HL-60 (cell line): ENCODE measurements at regions not wholly inside any gene's neighbourhood (a gene's known extent, or its start where the extent isn't known, plus 50 kb on each side); places are given as distances from the start of the nearest gene placed in this dataset.

Source experiments
- DNase-seq, 2 experiments: peaks; one replicate each; pipeline ENCODE4 v3.0.0-alpha.2; 2010 to 2020; ENCODE audit warnings: low read depth in 1 of 2, low spot score in 1 of 2
- H3K27ac ChIP-seq: fragments of 250-450 bp; sonication (Bioruptor Pico); replicated peaks from 2 replicates; pipeline ENCODE4 v1.5.1; 2020; ENCODE audit warnings: mild to moderate bottlenecking, moderate library complexity
- H3K27me3 ChIP-seq: fragments of 250-450 bp; sonication (Bioruptor Pico); 2 replicates; pipeline ENCODE4 v1.5.1; 2021; ENCODE audit warnings: mild to moderate bottlenecking, moderate library complexity; ENCODE audit not compliant: insufficient read depth, poor library complexity, severe bottlenecking
- H3K4me3 ChIP-seq: replicated peaks from 2 replicates; pipeline ENCODE4 v1.5.1; 2011; ENCODE audit warnings: mild to moderate bottlenecking, control low read depth, low read length; ENCODE audit not compliant: insufficient read depth
- CTCF ChIP-seq: IDR thresholded peaks from one replicate; pipeline ENCODE4 v1.5.1; 2011; ENCODE audit warnings: low read length, control low read depth, inconsistent platforms; ENCODE audit not compliant: insufficient read depth
- GABPA ChIP-seq: IDR thresholded peaks from 2 replicates; pipeline ENCODE4 v1.6.1; 2012; ENCODE audit warnings: low read depth
- POLR2AphosphoS5 ChIP-seq: IDR thresholded peaks from 2 replicates; pipeline ENCODE4 v1.6.1; 2012; ENCODE audit warnings: low read depth
- SPI1 ChIP-seq: IDR thresholded peaks from 2 replicates; pipeline ENCODE4 v1.6.1; 2012; ENCODE audit warnings: low read depth, mild to moderate bottlenecking, borderline replicate concordance
- TF ChIP-seq, protein P1 (sequence below): IDR thresholded peaks from 2 replicates; pipeline ENCODE4 v1.6.1; 2012; ENCODE audit warnings: low read depth; ENCODE audit not compliant: insufficient replicate concordance

GRCh38 chr2:2507417-2507997, 176.4 kb upstream of the MYT1L start:
- Histone ChIP-seq H3K27ac (no peak overlapping the region), H3K4me3 (no peak overlapping the region), H3K27me3 (no peaks in the 10 kb centered on the region)
- no peak for DNase-seq
- no peak for TF ChIP-seq SPI1
- TF ChIP-seq POLR2AphosphoS5, result no peak
- TF ChIP-seq GABPA, result no peak
- TF ChIP-seq, protein P1, sequence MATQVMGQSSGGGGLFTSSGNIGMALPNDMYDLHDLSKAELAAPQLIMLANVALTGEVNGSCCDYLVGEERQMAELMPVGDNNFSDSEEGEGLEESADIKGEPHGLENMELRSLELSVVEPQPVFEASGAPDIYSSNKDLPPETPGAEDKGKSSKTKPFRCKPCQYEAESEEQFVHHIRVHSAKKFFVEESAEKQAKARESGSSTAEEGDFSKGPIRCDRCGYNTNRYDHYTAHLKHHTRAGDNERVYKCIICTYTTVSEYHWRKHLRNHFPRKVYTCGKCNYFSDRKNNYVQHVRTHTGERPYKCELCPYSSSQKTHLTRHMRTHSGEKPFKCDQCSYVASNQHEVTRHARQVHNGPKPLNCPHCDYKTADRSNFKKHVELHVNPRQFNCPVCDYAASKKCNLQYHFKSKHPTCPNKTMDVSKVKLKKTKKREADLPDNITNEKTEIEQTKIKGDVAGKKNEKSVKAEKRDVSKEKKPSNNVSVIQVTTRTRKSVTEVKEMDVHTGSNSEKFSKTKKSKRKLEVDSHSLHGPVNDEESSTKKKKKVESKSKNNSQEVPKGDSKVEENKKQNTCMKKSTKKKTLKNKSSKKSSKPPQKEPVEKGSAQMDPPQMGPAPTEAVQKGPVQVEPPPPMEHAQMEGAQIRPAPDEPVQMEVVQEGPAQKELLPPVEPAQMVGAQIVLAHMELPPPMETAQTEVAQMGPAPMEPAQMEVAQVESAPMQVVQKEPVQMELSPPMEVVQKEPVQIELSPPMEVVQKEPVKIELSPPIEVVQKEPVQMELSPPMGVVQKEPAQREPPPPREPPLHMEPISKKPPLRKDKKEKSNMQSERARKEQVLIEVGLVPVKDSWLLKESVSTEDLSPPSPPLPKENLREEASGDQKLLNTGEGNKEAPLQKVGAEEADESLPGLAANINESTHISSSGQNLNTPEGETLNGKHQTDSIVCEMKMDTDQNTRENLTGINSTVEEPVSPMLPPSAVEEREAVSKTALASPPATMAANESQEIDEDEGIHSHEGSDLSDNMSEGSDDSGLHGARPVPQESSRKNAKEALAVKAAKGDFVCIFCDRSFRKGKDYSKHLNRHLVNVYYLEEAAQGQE, result no peak
- no peak for TF ChIP-seq CTCF

- DNase-seq, result no peak
- Histone ChIP-seq H3K27me3 (no peaks in the 10 kb centered on the region), H3K4me3 (no peak overlapping the region), H3K27ac (no peak overlapping the region)
- TF ChIP-seq GABPA, result no peak
These were observed 175.5 kb upstream of the MYT1L start for GRCh38 chr2:2506536-2506935.

DNA sequence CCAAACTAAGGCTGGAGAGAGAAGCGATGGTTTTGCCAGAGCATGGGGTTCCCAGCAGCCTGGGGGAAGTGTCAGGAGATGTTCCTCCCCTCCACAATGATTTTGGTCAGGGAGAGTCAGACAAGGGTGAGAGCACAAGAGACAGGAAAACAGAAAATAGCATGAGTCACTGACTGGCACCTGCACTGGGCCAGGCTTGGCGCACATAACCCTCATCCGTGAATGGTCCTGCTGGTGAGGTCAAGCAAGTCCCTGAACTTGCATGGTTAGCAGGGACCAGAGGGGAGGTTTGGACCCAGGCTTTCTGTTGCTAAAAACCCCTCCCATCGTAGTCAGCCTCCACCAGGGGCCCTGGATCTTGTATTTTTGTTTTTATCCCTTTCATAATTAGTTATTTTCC, 174.5 kb upstream of the MYT1L start:
- no peak for DNase-seq
- H3K27ac ChIP-seq, result no peak overlapping the region
- no peak overlapping the region for H3K4me3 ChIP-seq
- TF ChIP-seq GABPA (no peak), CTCF (no peak), POLR2AphosphoS5 (no peak), SPI1 (no peak)
- TF ChIP-seq, protein P1, result no peak
- H3K27me3 ChIP-seq, result no peaks in the 10 kb centered on the region

DNA sequence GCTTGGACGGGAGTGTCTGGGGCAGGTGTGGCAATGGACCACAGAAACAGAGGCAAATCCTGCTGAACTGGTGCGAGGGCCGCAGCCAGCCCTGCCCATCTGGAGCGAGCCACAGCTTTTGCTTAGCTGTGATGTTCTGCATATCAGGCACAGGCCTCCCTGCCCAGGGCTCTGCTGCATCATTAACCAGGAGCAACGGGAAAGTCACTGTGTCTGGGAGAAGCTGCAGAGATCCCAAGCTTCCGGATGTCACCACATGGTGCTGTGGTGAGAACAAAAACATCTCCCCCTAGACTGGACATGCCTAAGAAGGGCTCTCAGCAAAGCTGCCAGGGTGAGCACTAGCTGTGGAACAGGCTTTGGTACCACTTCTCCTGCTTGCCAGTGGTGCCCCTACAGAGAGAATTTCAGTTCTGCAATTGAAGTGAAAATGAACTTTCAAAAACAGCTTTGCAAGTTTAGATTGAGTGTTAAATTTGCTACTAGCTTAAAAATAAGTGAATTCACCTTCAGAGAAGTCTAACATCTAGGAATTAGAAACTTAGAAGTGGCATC, 172.9 kb upstream of the MYT1L start:
- H3K27ac ChIP-seq, result no peak overlapping the region

More for the DNA sequence above, 172.9 kb upstream of the MYT1L start:
- TF ChIP-seq CTCF (no peak), POLR2AphosphoS5 (no peak), GABPA (no peak), SPI1 (no peak)
- TF ChIP-seq, protein P1, result no peak
- Histone ChIP-seq H3K4me3 (no peak overlapping the region), H3K27me3 (no peaks in the 10 kb centered on the region)
- DNase-seq, result no peak
